K562 (cell line): ENCODE measurements at regions not wholly inside any gene's neighbourhood (a gene's known extent, or its start where the extent isn't known, plus 50 kb on each side); places are given as distances from the start of the nearest gene placed in this dataset.

Source experiments
- ATF3 ChIP-seq, 2 experiments: fragments of 450-650 bp in 1 of 2; sonication (generic) in 1 of 2; formaldehyde crosslinking in 1 of 2; IDR thresholded peaks in 1 of 2; conservative IDR thresholded peaks in 1 of 2; 2 replicates each; pipeline versions ENCODE4 v1.6.1 to v1.8.1; 2016 to 2023; ENCODE audit warnings: mild to moderate bottlenecking in 2 of 2, moderate library complexity in 2 of 2, inconsistent platforms in 1 of 2, missing genetic modification reagents in 1 of 2
- CREB1 ChIP-seq, 2 experiments: sonication (generic) in 1 of 2; formaldehyde crosslinking in 1 of 2; IDR thresholded peaks; 2 replicates each; pipeline versions ENCODE4 v1.6.1 to v1.8.0; 2012 to 2022; ENCODE audit warnings: inconsistent platforms in 1 of 2, mild to moderate bottlenecking in 1 of 2, missing genetic modification reagents in 1 of 2, moderate library complexity in 1 of 2
- FOXM1 ChIP-seq, 2 experiments: fragments of 450-650 bp in 1 of 2; sonication (generic) in 1 of 2; formaldehyde crosslinking in 1 of 2; IDR thresholded peaks; 2 replicates each; pipeline versions ENCODE4 v1.6.1 to v1.9.0; 2017 to 2022; ENCODE audit warnings: low read depth in 2 of 2, mild to moderate bottlenecking in 2 of 2, missing genetic modification reagents in 1 of 2, moderate library complexity in 1 of 2
- HINFP ChIP-seq: fragments of 450-650 bp; conservative IDR thresholded peaks from 2 replicates; pipeline ENCODE4 v1.6.1; 2016; ENCODE audit warnings: missing genetic modification characterization, low read depth, mild to moderate bottlenecking, control low read depth, missing compliant biosample characterization
- HNRNPL ChIP-seq: fragments of 200-400 bp; formaldehyde crosslinking; IDR thresholded peaks from 2 replicates; pipeline ENCODE4 v1.6.1; 2017; ENCODE audit warnings: low read depth, mild to moderate bottlenecking, low read length
- POLR2A ChIP-seq: fragments of 450-650 bp; conservative IDR thresholded peaks from 2 replicates; pipeline ENCODE4 v1.6.1; 2016
- POLR2G ChIP-seq: fragments of 200-400 bp; formaldehyde crosslinking; IDR thresholded peaks from 2 replicates; pipeline ENCODE4 v1.6.1; 2017; ENCODE audit warnings: low read depth, mild to moderate bottlenecking, antibody characterized with exemption, low read length, moderate library complexity
- PURB ChIP-seq: sonication (generic); formaldehyde crosslinking; IDR thresholded peaks from 2 replicates; pipeline ENCODE4 v1.9.0; 2021; ENCODE audit warnings: low read depth, mild to moderate bottlenecking, missing genetic modification reagents
- SIN3B ChIP-seq: fragments of 450-650 bp; IDR thresholded peaks from 2 replicates; pipeline ENCODE4 v1.6.1; 2017; ENCODE audit warnings: low read depth, mild to moderate bottlenecking, moderate library complexity
- USF2 ChIP-seq: sonication (generic); formaldehyde crosslinking; IDR thresholded peaks from 2 replicates; pipeline ENCODE4 v1.5.0; 2020; ENCODE audit warnings: missing genetic modification reagents
- ZNF12 ChIP-seq: sonication (generic); formaldehyde crosslinking; IDR thresholded peaks from 2 replicates; pipeline ENCODE4 v1.4.0; 2020; ENCODE audit warnings: mild to moderate bottlenecking, missing genetic modification reagents

DNA sequence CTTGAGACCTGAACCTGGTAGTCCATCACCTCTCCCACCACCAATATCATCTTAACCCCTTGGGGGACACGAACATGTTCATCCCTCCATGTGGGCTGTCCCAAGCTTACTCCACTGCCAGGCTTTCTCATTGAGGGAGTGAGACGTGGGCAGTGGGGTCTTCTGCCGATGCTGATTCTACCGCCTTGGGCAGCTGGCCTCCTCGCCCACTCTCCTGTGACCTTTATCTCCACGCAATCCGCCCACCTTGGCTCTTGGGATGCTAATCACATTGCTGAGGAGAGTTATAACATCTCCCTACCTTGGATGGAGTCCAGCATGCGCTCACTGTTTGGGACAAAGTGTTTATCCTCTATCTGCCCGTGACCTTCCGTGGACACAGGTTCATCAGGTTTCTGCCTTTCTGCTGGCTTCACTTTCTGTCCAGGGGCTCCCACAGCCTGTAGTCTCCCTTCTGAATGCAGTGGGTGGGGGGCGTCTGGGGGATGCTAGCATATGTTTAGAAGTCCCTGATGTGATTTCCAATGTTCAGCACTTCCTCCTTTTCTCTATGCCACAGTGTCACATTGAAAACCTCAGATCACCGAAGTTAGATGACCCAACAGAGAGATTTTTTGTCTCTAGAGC, 53.2 kb upstream of the ESRRB start:
- TF ChIP-seq POLR2G: no peak
- TF ChIP-seq HNRNPL: no peak
- TF ChIP-seq POLR2A: no peak
- TF ChIP-seq FOXM1 (IDR thresholded peaks at IDR 0.05; ENCODE audit: low read depth): no peak
- TF ChIP-seq FOXM1 (CRISPR knock-in tag; IDR thresholded peaks at IDR 0.05; ENCODE audit: low read depth): no peak
- TF ChIP-seq PURB (CRISPR knock-in tag): no peak
- no peak for TF ChIP-seq ZNF12 (CRISPR knock-in tag)
- no peak for TF ChIP-seq ATF3 (IDR thresholded peaks at IDR 0.05)
- no peak for TF ChIP-seq ATF3 (CRISPR knock-in tag; conservative IDR thresholded peaks at IDR 0.05)
- no peak for TF ChIP-seq SIN3B
- TF ChIP-seq USF2 (CRISPR knock-in tag): no peak
- no peak for TF ChIP-seq HINFP (tag)
- no peak for TF ChIP-seq CREB1 (IDR thresholded peaks at IDR 0.05)
- TF ChIP-seq CREB1 (CRISPR knock-in tag; IDR thresholded peaks at IDR 0.05): no peak
